Choroid plexus epithelial cell (primary cell): ENCODE measurements at regions not wholly inside any gene's neighbourhood (a gene's known extent, or its start where the extent isn't known, plus 50 kb on each side); places are given as distances from the start of the nearest gene placed in this dataset.

Source experiments
- DNase-seq: peaks from one replicate; pipeline ENCODE4 v3.0.0-alpha.2; 2010; ENCODE audit warnings: low read depth
- H3K4me3 ChIP-seq: 2 replicates; pipeline ENCODE4 v1.5.1; 2011; ENCODE audit warnings: low read depth, mild to moderate bottlenecking, control low read depth, low read length, moderate library complexity
- CTCF ChIP-seq: conservative IDR thresholded peaks from 2 replicates; pipeline ENCODE4 v1.5.1; 2011; ENCODE audit warnings: low read depth, mild to moderate bottlenecking, control low read depth, inconsistent platforms, low read length, moderate library complexity

- DNase-seq, result no peak
- no peak for TF ChIP-seq CTCF
These were observed 123.0 kb upstream of the C11orf58 start for GRCh38 chr11:16615480-16615879.

GRCh38 chr11:16613512-16614381, 124.7 kb upstream of the C11orf58 start:
- H3K4me3 ChIP-seq, result peak overlapping the region; percentile 43
- peak; percentile 84 for DNase-seq
- TF ChIP-seq CTCF, result peak; percentile 89

More at GRCh38 chr11:16615480-16615879, 123.0 kb upstream of the C11orf58 start:
- no peak overlapping the region for H3K4me3 ChIP-seq

GRCh38 chr11:16613262-16613511, 125.3 kb upstream of the C11orf58 start:
- DNase-seq, result no peak
- peak overlapping the region; percentile 4 for H3K4me3 ChIP-seq
- no peak for TF ChIP-seq CTCF

GRCh38 chr11:16612566-16613261, 125.7 kb upstream of the C11orf58 start:
- TF ChIP-seq CTCF, result no peak
- H3K4me3 ChIP-seq, result no peak overlapping the region
- DNase-seq, result no peak

- no peak overlapping the region for H3K4me3 ChIP-seq
- TF ChIP-seq CTCF, result no peak
- DNase-seq, result no peak
These were observed 126.4 kb upstream of the C11orf58 start for GRCh38 chr11:16611926-16612565.

GRCh38 chr11:16611401-16611921, 127.0 kb upstream of the C11orf58 start:
- no peak for TF ChIP-seq CTCF
- no peak overlapping the region for H3K4me3 ChIP-seq
- DNase-seq, result no peak
